Activated CD4-positive, alpha-beta T cell treated with anti-CD3 and anti-CD28 coated beads for 36 hours (primary cell): ENCODE measurements at regions not wholly inside any gene's neighbourhood (a gene's known extent, or its start where the extent isn't known, plus 50 kb on each side); places are given as distances from the start of the nearest gene placed in this dataset.

Experiments
- ATAC-seq: fragments of 200-7000 bp; cut with Tn5 transposase; one replicate; pipeline ENCODE4 v1.10.0; 2021; ENCODE audit warnings: mild to moderate bottlenecking, moderate library complexity
- CTCF ChIA-PET: fragments of 350-600 bp; sonication (Branson Sonifier 250); formaldehyde crosslinking; loops from one replicate; lab custom pipeline; 2021; ENCODE audit warnings: antibody characterized with exemption; lab: Charles Lee
- POLR2A ChIA-PET: fragments of 350-600 bp; sonication (Branson Sonifier 250); formaldehyde crosslinking; loops from one replicate; lab custom pipeline; 2021; ENCODE audit warnings: antibody characterized with exemption, inconsistent platforms; lab: Charles Lee
- DNase-seq: peaks from one replicate; pipeline ENCODE4 v3.0.0-alpha.2; 2020
- H3K27ac Mint-ChIP-seq: one replicate; pipeline ENCODE4 v1.8.0; 2021; ENCODE audit warnings: mixed read lengths
- H3K27me3 Mint-ChIP-seq: one replicate; pipeline ENCODE4 v1.8.0; 2021; ENCODE audit warnings: mixed read lengths
- H3K36me3 Mint-ChIP-seq: one replicate; pipeline ENCODE4 v1.8.0; 2021; ENCODE audit warnings: low read depth, mixed read lengths
- H3K4me1 Mint-ChIP-seq: one replicate; pipeline ENCODE4 v1.8.0; 2021; ENCODE audit warnings: mixed read lengths
- H3K4me3 Mint-ChIP-seq: one replicate; pipeline ENCODE4 v1.8.0; 2021; ENCODE audit warnings: mild to moderate bottlenecking, moderate library complexity, mixed read lengths
- H3K9me3 Mint-ChIP-seq: one replicate; pipeline ENCODE4 v1.8.0; 2021; ENCODE audit warnings: low read depth, mixed read lengths
- intact Hi-C, 2 experiments: fragments of 100-400 bp; cut with DNase I in 1 of 2; cut with micrococcal nuclease in 1 of 2; formaldehyde crosslinking; loops; one replicate each; pipeline versions ENCODE4 v1.14.2 to v1.15.1; 2022 to 2024; cut with DNase I, micrococcal nuclease

GRCh38 chr9:107794259-107794658 lies 304.7 kb upstream of the KLF4 start:
- H3K9me3 Mint-ChIP-seq: peaks cover 2% of the 10 kb centered on the region
- H3K4me3 Mint-ChIP-seq: no peak overlapping the region
- no peaks in the 10 kb centered on the region for H3K36me3 Mint-ChIP-seq
- DNase-seq (no peak), ATAC-seq (no peak)
- intact Hi-C loops: no loop called here
- CTCF ChIA-PET: no interaction called here
- POLR2A ChIA-PET: no interaction called here
- H3K4me1 Mint-ChIP-seq: no peaks in the 10 kb centered on the region
- no peak overlapping the region for H3K27ac Mint-ChIP-seq
- no peaks in the 10 kb centered on the region for H3K27me3 Mint-ChIP-seq

- DNase-seq (no peak), ATAC-seq (no peak)
- Mint-ChIP-seq H3K4me3 (no peak overlapping the region), H3K9me3 (peaks cover 2% of the 10 kb centered on the region), H3K36me3 (no peaks in the 10 kb centered on the region), H3K27me3 (no peaks in the 10 kb centered on the region), H3K27ac (no peak overlapping the region), H3K4me1 (no peaks in the 10 kb centered on the region)
- ChIA-PET POLR2A (no interaction called here), CTCF (interaction anchor here (0.6 kb wide), 1 partner anchor 26 kb away, joined by 3 read pairs; no protein-coding TSS in a partner anchor)
- intact Hi-C loops: no loop called here
Observed at GRCh38 chr9:107793541-107793940, 304.0 kb upstream of the KLF4 start.

GRCh38 chr9:107792596-107792995 lies 303.0 kb upstream of the KLF4 start:
- POLR2A ChIA-PET: no interaction called here
- Mint-ChIP-seq H3K4me1 (no peaks in the 10 kb centered on the region), H3K27ac (no peak overlapping the region), H3K4me3 (no peak overlapping the region), H3K27me3 (no peaks in the 10 kb centered on the region), H3K36me3 (no peaks in the 10 kb centered on the region), H3K9me3 (peaks cover 2% of the 10 kb centered on the region)
- intact Hi-C loops: no loop called here
- DNase-seq (no peak), ATAC-seq (no peak)
- CTCF ChIA-PET: interaction anchor here (0.6 kb wide), 1 partner anchor 88 kb away, joined by 3 read pairs; no protein-coding TSS in a partner anchor

GRCh38 chr9:107792006-107792405 lies 302.4 kb upstream of the KLF4 start:
- CTCF ChIA-PET: no interaction called here
- DNase-seq: no peak
- no peaks in the 10 kb centered on the region for H3K27me3 Mint-ChIP-seq
- intact Hi-C loops: no loop called here
- H3K27ac Mint-ChIP-seq: no peak overlapping the region
- no peak overlapping the region for H3K4me3 Mint-ChIP-seq
- no peak for ATAC-seq
- POLR2A ChIA-PET: no interaction called here
- no peaks in the 10 kb centered on the region for H3K36me3 Mint-ChIP-seq
- H3K9me3 Mint-ChIP-seq: peaks cover 2% of the 10 kb centered on the region
- H3K4me1 Mint-ChIP-seq: no peaks in the 10 kb centered on the region

- no peaks in the 10 kb centered on the region for H3K27me3 Mint-ChIP-seq
- peaks cover 2% of the 10 kb centered on the region for H3K9me3 Mint-ChIP-seq
- H3K27ac Mint-ChIP-seq: no peak overlapping the region
- no peaks in the 10 kb centered on the region for H3K36me3 Mint-ChIP-seq
- no peak for ATAC-seq
- no peak for DNase-seq
- ChIA-PET CTCF (interaction anchor here (1.1 kb wide), 1 partner anchor 11 kb away, joined by 4 read pairs; no protein-coding TSS in a partner anchor), POLR2A (no interaction called here)
- H3K4me1 Mint-ChIP-seq: no peaks in the 10 kb centered on the region
- no peak overlapping the region for H3K4me3 Mint-ChIP-seq
- intact Hi-C loops: no loop called here
Observed at GRCh38 chr9:107789001-107789700, 299.6 kb upstream of the KLF4 start.

GRCh38 chr9:107786561-107786960 lies 297.0 kb upstream of the KLF4 start:
- Mint-ChIP-seq H3K27me3 (no peaks in the 10 kb centered on the region), H3K4me3 (no peak overlapping the region), H3K4me1 (no peaks in the 10 kb centered on the region), H3K36me3 (no peaks in the 10 kb centered on the region), H3K9me3 (no peaks in the 10 kb centered on the region), H3K27ac (no peak overlapping the region)
- intact Hi-C loops: no loop called here
- no peak for DNase-seq
- ChIA-PET CTCF (no interaction called here), POLR2A (no interaction called here)
- no peak for ATAC-seq

GRCh38 chr9:107784235-107784958 lies 294.8 kb upstream of the KLF4 start:
- H3K4me1 Mint-ChIP-seq: no peaks in the 10 kb centered on the region
- no peaks in the 10 kb centered on the region for H3K9me3 Mint-ChIP-seq
- DNase-seq (no peak), ATAC-seq (no peak)
- no peaks in the 10 kb centered on the region for H3K27me3 Mint-ChIP-seq
- POLR2A ChIA-PET: no interaction called here
- intact Hi-C loops: no loop called here
- H3K27ac Mint-ChIP-seq: no peak overlapping the region
- H3K36me3 Mint-ChIP-seq: no peaks in the 10 kb centered on the region
- CTCF ChIA-PET: interaction anchor here (0.5 to 0.6 kb wide), 2 partner anchors 46 to 356 kb away, joined by 3 read pairs; no protein-coding TSS in a partner anchor
- no peak overlapping the region for H3K4me3 Mint-ChIP-seq

- no peak for DNase-seq
Observed at GRCh38 chr9:107782789-107783188, 293.2 kb upstream of the KLF4 start.

GRCh38 chr9:107782381-107782780 lies 292.8 kb upstream of the KLF4 start:
- Mint-ChIP-seq H3K27me3 (no peaks in the 10 kb centered on the region), H3K4me3 (no peak overlapping the region), H3K9me3 (no peaks in the 10 kb centered on the region), H3K4me1 (no peaks in the 10 kb centered on the region), H3K27ac (no peak overlapping the region), H3K36me3 (no peaks in the 10 kb centered on the region)
- intact Hi-C loops: no loop called here
- ChIA-PET POLR2A (no interaction called here), CTCF (no interaction called here)
- DNase-seq: no peak
- ATAC-seq: no peak

More at GRCh38 chr9:107782789-107783188, 293.2 kb upstream of the KLF4 start:
- ATAC-seq: no peak
- H3K9me3 Mint-ChIP-seq: no peaks in the 10 kb centered on the region
- no peak overlapping the region for H3K27ac Mint-ChIP-seq
- POLR2A ChIA-PET: no interaction called here
- H3K27me3 Mint-ChIP-seq: no peaks in the 10 kb centered on the region
- H3K4me3 Mint-ChIP-seq: no peak overlapping the region
- CTCF ChIA-PET: no interaction called here
- intact Hi-C loops: no loop called here
- H3K4me1 Mint-ChIP-seq: no peaks in the 10 kb centered on the region
- no peaks in the 10 kb centered on the region for H3K36me3 Mint-ChIP-seq

- Mint-ChIP-seq H3K4me3 (no peak overlapping the region), H3K27me3 (no peaks in the 10 kb centered on the region), H3K9me3 (no peaks in the 10 kb centered on the region), H3K36me3 (no peaks in the 10 kb centered on the region), H3K27ac (no peak overlapping the region), H3K4me1 (no peaks in the 10 kb centered on the region)
- DNase-seq (no peak), ATAC-seq (no peak)
- ChIA-PET POLR2A (no interaction called here), CTCF (interaction anchor here (0.8 to 1.2 kb wide), 2 partner anchors 14 to 20 kb away, joined by 4 read pairs; no protein-coding TSS in a partner anchor)
- intact Hi-C loops: no loop called here
Observed at GRCh38 chr9:107780960-107781359, 291.4 kb upstream of the KLF4 start.

GRCh38 chr9:107779731-107780130 lies 290.2 kb upstream of the KLF4 start:
- no peaks in the 10 kb centered on the region for H3K4me1 Mint-ChIP-seq
- H3K36me3 Mint-ChIP-seq: no peaks in the 10 kb centered on the region
- ATAC-seq: no peak
- H3K27ac Mint-ChIP-seq: no peak overlapping the region
- CTCF ChIA-PET: no interaction called here
- intact Hi-C loops: no loop called here
- POLR2A ChIA-PET: no interaction called here
- no peak for DNase-seq
- H3K27me3 Mint-ChIP-seq: no peaks in the 10 kb centered on the region
- H3K4me3 Mint-ChIP-seq: no peak overlapping the region
- no peaks in the 10 kb centered on the region for H3K9me3 Mint-ChIP-seq

GRCh38 chr9:107778661-107779060 lies 289.1 kb upstream of the KLF4 start:
- ChIA-PET CTCF (no interaction called here), POLR2A (no interaction called here)
- intact Hi-C loops: no loop called here
- H3K27me3 Mint-ChIP-seq: no peaks in the 10 kb centered on the region
- ATAC-seq (no peak), DNase-seq (no peak)
- H3K36me3 Mint-ChIP-seq: no peaks in the 10 kb centered on the region
- no peaks in the 10 kb centered on the region for H3K4me1 Mint-ChIP-seq
- no peak overlapping the region for H3K27ac Mint-ChIP-seq
- no peak overlapping the region for H3K4me3 Mint-ChIP-seq
- no peaks in the 10 kb centered on the region for H3K9me3 Mint-ChIP-seq
